ENCODE measurements at regions not wholly inside any gene's neighbourhood (a gene's known extent, or its start where the extent isn't known, plus 50 kb on each side); places are given as distances from the start of the nearest gene placed in this dataset.

DNA sequence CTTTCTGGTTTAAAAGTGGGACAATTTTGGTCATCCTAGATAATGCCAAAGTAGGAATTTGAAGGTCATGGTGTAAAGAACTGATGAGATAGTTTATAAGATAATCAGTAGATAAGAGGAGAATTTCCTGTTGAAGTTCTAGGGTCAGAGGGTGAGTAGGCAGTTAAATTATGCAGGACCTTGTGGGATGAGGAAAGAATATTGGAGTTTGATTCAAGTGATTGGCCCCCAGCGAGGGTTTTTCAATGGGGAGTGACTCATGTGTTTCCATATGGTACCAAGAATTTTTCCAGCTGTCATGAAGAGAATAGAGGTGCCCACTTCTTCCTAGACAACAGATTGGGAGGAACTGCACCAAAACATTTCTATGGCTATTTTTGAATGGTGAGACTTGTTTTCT, 940.2 kb upstream of the ZEB2 start:
- TF ChIP-seq, protein P1, sequence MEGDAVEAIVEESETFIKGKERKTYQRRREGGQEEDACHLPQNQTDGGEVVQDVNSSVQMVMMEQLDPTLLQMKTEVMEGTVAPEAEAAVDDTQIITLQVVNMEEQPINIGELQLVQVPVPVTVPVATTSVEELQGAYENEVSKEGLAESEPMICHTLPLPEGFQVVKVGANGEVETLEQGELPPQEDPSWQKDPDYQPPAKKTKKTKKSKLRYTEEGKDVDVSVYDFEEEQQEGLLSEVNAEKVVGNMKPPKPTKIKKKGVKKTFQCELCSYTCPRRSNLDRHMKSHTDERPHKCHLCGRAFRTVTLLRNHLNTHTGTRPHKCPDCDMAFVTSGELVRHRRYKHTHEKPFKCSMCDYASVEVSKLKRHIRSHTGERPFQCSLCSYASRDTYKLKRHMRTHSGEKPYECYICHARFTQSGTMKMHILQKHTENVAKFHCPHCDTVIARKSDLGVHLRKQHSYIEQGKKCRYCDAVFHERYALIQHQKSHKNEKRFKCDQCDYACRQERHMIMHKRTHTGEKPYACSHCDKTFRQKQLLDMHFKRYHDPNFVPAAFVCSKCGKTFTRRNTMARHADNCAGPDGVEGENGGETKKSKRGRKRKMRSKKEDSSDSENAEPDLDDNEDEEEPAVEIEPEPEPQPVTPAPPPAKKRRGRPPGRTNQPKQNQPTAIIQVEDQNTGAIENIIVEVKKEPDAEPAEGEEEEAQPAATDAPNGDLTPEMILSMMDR (IDR thresholded peaks at IDR 0.05) = no peak
- TF ChIP-seq POLR2A (IDR thresholded peaks at IDR 0.05) = no peak

Data from Peyer's patch (tissue), 4 donors.